HS-27A (cell line): ENCODE measurements at regions not wholly inside any gene's neighbourhood (a gene's known extent, or its start where the extent isn't known, plus 50 kb on each side); places are given as distances from the start of the nearest gene placed in this dataset.
"Not testable (repeated sequence)": the region's sequence is repeated elsewhere in the genome, so short reads cannot be mapped to it uniquely, and the experiment has no call there.

ENCODE experiments used
- DNase-seq: peaks from one replicate; pipeline ENCODE4 v3.0.0-alpha.2; 2012; ENCODE audit warnings: low read depth, missing footprints

DNA sequence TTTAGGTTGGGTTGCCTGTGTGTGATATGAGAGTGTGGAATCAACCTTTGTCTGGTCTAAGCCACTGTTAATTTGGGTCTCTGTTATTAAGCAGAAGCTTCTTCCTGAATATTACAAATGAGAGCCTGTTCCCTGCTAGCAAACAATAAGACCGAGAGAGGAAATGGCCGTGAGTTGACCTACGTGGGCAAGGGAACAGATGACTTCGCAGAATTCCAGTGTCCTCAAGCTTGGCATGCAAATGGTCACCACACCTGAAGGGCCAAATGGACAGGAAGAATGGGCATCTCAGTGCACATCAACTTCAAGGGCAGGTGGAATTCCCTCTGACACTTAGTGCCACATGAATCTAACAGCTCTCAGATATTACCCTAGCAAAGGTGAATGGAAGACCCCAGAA is 250.8 kb upstream of the FOXF1 start:
- no peak for DNase-seq

DNA sequence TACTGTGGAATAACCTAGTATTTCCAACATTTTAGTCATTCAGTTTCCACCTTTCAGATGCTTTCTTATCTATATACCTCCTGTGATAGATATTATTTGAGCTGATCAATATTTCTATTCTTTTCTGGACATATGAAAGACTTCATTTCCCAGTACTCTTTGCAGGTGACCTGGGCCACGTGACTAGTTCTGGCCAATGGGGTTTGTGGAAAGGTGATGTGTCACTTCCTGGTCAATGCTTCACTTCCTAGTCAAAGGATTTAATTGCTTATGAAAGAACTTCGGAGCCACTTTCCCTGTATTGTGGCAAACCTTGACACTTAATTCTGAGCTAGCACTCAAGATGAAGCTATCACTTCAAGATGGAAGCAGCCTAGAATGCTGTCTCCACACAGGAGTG is 248.9 kb upstream of the FOXF1 start:
- DNase-seq, result no peak

DNA sequence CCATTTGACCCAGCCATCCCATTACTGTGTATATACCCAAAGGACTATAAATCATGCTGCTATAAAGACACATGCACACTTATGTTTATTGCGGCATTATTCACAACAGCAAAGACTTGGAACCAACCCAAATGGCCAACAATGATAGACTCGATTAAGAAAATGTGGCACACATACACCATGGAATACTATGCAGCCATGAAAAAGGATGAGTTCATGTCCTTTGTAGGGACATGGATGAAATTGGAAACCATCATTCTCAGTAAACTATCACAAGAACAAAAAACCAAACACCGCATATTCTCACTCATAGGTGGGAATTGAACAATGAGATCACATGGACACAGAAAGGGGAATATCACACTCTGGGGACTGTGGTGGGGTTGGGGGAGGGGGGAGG is 242.7 kb upstream of the FOXF1 start:
- DNase-seq, result not testable (repeated sequence)

DNA sequence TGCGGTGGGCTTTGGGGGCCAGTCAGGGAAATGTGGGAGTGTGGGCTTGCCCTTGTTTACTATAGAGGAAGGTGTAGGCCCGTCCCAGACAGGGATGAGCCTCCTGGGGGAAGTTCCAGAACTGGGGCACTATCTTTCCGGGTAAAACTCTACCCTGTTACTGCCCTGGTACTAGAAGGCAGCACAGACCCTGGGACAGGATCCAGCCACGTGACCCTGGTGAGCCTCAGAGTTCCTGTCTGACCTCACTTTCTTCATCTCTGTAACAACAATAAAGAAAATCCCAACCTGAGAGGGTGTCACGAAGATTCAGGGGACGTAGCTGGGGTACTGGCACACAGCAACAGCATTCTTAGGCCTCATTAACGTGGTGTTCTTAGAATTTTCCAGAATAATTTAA is 239.6 kb upstream of the FOXF1 start:
- no peak for DNase-seq

- DNase-seq, result no peak
Observed at GRCh38 chr16:86272744-86273143, 237.6 kb upstream of the FOXF1 start.

DNA sequence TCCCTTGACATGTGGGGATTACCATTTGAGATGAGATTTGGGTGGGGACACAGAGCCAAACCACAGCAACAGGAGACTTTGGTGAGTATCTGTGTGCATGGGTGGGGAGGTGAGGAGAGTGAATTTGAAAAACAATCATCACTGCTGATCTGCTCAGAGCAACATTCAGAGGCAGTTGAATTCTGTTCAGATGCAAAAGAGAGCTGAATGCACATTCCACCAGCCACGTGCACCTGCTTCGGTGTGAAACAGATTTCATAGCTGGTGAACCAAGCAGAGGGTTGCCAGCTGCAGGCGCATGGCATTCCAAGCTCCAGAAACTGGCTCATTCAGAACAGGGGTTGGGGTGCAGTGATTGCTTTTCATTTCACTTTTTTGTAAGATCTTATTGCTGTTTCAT is 233.1 kb upstream of the FOXF1 start:
- DNase-seq, result no peak

DNA sequence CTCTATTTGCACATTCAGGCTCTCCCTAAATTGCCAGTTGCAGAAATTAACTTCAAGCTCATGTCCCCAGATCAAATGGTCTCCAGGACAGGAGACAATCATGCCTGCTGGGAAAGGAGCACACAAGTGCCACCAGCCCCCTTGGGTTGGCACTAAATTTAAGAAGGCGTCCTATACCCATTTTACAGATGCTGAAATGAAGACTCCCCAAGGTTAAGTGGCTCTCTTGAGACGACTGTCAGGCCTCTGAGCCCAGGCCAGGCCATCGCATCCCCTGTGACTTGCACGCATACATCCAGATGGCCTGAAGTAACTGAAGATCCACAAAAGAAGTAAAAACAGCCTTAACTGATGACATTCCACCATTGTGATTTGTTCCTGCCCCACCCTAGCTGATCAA is 232.5 kb upstream of the FOXF1 start:
- not testable (repeated sequence) for DNase-seq

- DNase-seq, result no peak
Observed at GRCh38 chr16:86281421-86281820, 228.9 kb upstream of the FOXF1 start.

- DNase-seq, result no peak
Observed at GRCh38 chr16:86283944-86284343, 226.4 kb upstream of the FOXF1 start.

- no peak for DNase-seq
Observed at GRCh38 chr16:86285421-86285820, 224.9 kb upstream of the FOXF1 start.

DNA sequence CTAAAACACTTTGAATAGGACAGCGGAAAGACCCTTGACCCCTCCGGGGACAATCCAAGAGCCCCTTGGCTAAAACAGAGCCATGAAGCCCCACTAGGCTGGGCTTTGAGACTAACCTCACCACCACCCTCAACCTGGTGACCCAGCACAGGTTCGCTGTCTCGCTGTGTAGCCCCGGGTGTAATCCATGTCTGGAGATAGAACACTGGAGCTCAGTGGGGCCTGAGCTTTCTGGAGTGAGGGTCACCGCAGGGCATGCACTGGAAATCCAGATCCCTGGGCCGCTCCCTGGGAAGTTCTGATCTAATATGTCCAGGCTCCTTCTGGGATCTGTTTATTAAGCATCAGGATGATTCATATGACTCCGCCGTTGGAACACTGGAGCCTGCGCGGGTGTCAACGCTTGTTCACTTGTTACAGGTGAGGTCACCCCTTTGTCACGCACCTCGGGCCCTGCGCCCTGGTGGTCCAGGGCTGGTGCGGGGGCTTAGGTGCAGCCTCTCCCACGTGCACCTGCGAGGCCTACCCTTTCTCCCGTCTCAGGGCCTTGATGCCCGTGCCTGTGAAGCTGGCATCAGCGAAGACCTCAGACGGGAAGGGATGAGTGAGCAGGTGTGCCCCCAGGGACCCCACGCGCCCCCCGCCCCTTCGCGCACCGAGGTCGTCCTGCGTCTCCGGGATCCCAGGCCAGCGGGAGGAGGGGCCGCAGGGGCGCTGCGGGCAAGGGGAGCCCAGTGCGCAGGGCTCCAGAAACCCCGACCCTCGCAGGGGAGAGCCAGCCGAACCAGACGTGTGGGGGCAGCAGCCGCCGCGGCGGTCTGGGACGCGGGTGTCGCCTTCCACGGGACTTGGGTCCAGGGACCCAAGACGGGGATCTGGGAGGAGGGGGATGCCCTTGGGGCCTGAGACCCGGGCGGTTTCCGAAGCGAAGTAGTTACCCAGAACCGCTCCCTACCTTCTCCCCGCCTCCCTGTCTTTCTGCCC is 224.1 kb upstream of the FOXF1 start:
- no peak for DNase-seq

DNA sequence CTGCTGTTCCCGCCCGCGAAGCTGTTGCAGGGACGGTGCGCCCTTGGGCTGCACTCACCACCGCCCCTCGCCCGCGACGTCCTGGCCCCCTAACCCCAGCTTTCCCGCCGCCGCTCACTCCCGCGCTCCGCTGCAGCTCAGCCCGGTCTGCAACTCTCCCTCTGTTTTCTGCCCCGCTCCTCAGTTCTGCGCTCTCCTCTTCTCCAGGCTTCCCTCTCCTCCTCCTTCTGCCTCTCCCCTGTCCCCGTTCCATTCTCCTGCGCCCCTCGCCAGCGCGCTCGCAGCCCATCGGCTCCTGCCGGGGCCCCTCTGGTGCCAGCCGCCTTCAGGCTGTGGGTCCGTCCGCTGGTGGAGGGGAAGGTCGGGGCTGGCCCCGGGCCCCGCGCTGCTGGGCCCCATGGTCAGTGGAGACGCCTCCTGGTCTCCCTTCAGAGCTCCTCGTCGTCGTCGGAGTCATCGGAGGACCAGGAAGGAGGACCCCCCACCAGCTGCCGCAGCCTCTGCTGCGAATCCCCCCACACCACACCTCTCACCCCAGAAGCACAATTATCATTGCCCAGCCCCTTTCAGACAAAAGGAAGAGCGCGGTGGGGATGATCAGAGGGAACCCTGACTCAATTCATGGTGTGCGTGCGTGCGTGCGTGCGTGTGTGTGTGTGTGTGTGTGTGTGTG is 223.2 kb upstream of the FOXF1 start:
- DNase-seq, result no peak

DNA sequence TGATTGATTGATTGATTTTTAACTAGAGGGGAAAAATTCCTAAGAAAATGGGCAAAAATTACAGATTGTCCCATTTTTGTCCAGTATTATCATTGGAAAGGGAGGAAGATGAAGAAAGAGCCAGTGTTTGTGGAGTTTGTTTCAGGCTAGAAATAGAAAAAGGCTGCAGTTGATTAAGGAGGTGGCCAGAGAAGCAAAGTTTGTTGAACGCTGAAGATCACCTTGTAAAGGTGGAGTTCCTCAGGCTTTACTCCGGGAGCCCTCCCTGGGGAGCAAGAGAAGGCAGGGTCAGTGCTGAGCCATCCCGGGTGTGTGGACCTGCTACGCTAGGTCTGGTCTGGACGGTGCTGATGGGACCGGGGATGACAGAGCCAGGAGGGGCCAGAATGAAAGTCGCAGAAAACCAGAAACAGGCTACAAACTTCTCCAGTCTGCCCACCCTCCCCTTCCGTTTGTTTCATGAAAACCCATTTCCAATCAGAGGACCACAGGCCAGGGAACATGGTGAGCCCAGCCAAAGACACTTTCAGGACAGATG is 222.6 kb upstream of the FOXF1 start:
- no peak for DNase-seq

- DNase-seq, result no peak
Observed at GRCh38 chr16:86288716-86289294, 221.5 kb upstream of the FOXF1 start.

GRCh38 chr16:86289304-86289703 is 221.0 kb upstream of the FOXF1 start:
- DNase-seq, result no peak

- DNase-seq, result no peak
Observed at GRCh38 chr16:86289907-86290306, 220.4 kb upstream of the FOXF1 start.

DNA sequence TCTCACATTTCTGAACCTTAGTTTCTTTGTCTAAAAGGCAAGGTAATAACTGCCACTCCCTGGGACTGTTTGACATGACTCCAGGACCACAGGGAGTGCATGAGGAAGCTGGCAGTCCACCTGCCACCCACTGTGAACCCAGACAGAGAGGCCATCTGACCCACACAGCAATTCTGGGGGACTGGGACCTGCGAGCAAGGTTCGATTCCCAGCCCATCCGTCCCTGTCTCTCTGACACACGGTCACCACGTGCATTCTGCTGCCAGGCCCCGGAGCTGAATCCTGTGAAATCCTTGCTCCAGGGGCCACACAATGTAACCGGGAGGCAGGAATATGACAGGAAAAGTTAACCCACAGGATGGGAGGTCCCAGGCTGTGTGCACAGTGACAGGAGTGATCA is 218.8 kb upstream of the FOXF1 start:
- DNase-seq, result no peak

DNA sequence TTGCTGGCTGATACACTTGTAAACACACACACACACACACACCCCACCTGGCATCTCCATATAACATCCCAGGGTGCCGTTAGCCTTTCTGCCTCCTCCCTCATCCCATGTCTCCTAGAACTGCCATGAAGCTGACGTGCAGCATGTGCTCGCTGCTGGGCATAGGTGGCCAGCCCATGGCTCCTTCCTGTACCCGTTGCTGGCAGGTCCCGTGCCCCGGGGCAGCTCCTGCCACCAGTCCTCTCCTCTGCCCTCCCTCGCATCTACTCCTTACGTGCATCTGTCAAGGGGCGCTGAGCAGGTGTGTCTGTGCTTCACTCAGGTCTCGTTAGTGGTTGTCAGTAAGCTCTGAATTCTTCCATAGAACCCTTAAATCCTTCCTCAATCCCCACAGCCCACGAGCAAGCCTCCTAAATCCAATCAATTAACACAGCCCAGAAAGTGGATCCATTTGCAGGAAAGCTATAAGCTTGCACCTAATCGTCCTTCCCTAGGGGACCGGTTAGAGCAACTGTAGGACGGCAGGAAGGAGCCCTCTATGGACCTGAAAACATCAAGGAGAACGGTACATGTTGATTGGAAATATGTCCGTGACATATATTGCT is 218.1 kb upstream of the FOXF1 start:
- DNase-seq, result no peak

GRCh38 chr16:86292942-86293341 is 217.4 kb upstream of the FOXF1 start:
- DNase-seq, result no peak

GRCh38 chr16:86293906-86294305 is 216.4 kb upstream of the FOXF1 start:
- DNase-seq, result no peak

GRCh38 chr16:86294535-86295196 is 215.7 kb upstream of the FOXF1 start:
- DNase-seq, result no peak

DNA sequence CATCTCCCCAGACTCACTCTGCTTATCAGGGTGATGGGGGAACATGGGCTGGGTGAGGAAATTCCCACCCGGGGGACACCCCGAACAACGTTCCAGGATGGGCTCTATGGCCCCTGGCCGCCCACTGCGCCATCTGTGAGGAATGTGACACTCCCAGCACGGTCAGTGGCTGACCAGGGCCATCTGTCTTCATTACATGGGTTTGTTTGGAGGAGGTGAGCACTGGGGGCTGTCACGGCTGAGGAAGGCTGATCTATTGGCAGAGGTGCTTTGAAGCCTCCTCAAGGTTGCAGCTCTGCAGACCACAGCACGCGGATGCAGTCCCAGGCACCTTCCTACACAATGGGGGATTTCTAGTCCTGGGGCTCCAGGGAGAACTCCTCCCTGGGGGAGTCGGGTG is 214.1 kb upstream of the FOXF1 start:
- no peak for DNase-seq
